GM12801 (cell line): ENCODE measurements at regions not wholly inside any gene's neighbourhood (a gene's known extent, or its start where the extent isn't known, plus 50 kb on each side); places are given as distances from the start of the nearest gene placed in this dataset.

ENCODE experiments used
- TF ChIP-seq, protein P1 (sequence below): IDR thresholded peaks from one replicate; pipeline ENCODE4 v1.5.1; 2011; ENCODE audit warnings: control low read depth; ENCODE audit not compliant: insufficient read length; ENCODE audit errors: extremely low read depth

DNA sequence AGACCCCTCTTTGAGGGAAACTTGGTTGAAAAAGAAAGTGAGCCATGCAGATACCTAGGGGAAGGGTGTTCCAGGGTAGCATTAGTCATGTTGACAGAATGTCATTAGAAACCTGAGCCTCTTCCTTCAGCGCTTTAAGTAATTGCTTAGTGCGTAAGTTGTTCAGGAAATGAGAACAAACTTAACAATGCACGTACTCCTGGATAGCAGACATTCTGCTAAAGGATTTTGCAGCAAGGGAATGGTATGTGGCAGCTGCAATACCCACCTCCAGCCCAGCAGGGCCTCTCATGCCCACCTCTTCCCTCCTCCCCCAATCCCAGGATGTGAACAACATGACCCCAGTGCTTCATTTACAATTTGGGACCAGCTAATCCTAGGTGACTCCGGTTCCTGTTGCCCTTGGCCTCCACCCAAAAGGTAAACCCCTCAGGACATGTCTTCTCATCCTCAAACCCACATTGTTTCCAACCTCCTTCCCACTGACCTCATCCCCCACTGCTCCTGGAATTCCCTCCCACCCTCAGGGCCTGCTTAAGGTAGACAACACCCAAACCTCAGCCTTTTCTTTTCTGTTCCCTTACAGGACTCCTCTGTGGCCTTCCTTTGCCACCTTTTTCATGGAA, 98.0 kb upstream of the BCAR3 start:
- TF ChIP-seq, protein P1, sequence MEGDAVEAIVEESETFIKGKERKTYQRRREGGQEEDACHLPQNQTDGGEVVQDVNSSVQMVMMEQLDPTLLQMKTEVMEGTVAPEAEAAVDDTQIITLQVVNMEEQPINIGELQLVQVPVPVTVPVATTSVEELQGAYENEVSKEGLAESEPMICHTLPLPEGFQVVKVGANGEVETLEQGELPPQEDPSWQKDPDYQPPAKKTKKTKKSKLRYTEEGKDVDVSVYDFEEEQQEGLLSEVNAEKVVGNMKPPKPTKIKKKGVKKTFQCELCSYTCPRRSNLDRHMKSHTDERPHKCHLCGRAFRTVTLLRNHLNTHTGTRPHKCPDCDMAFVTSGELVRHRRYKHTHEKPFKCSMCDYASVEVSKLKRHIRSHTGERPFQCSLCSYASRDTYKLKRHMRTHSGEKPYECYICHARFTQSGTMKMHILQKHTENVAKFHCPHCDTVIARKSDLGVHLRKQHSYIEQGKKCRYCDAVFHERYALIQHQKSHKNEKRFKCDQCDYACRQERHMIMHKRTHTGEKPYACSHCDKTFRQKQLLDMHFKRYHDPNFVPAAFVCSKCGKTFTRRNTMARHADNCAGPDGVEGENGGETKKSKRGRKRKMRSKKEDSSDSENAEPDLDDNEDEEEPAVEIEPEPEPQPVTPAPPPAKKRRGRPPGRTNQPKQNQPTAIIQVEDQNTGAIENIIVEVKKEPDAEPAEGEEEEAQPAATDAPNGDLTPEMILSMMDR, result no peak

DNA sequence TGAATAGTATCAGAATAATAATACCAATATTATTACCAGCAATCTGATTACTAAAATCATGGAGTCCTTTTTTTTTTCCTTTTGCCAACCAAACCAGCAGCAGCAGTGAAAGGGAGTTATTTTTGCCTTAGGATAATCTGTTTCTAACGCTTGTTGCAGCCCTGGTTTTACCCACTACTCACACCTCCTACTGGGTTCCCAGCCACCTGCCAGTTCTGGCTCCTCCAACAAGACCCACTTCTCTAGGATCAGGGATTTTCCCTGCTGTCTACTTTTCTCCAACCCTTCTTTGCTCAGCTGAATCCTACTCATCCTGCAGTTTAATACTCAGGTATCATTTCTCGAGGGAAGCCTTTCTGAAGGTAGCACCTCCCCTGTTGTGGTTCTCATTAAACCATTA, 96.8 kb upstream of the BCAR3 start:
- TF ChIP-seq, protein P1, result no peak

DNA sequence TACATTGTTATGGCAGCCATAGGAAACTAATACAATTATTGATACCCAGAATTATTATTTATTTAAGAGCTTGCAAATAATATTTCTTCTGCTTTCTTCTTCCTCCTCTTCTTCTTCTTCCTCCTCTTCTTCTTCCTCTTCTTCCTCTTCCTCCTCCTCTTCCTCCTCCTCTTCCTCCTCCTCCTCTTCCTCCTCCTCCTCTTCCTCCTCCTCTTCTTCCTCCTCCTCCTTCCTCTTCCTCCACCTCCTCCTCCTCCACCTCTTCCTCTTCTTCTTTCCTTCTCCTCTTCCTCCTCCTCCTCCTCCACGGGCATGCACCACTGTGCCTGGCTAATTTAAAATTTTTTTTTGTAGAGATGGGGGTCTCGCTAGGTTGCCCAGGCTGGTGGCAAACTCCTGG, 95.6 kb upstream of the BCAR3 start:
- TF ChIP-seq, protein P1, result no peak

DNA sequence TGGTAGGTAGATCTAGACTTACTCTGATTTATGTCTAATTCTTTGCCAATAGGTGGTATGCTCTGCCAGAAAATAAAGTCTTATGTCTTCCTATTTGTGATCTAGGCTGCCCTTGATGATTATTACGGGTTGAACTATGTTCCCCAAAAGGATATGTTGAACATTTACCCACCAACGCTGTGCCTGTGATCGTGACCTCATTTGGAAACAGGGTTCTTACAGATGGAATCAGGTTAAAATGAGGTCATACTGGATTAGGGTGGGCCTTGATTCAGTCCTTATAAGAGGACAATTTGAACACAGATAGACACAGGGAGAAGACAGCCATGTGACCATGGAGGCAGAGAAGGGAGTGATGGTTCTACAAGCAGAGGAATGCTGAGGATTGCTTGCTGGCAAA, 95.1 kb upstream of the BCAR3 start:
- TF ChIP-seq, protein P1, result no peak

DNA sequence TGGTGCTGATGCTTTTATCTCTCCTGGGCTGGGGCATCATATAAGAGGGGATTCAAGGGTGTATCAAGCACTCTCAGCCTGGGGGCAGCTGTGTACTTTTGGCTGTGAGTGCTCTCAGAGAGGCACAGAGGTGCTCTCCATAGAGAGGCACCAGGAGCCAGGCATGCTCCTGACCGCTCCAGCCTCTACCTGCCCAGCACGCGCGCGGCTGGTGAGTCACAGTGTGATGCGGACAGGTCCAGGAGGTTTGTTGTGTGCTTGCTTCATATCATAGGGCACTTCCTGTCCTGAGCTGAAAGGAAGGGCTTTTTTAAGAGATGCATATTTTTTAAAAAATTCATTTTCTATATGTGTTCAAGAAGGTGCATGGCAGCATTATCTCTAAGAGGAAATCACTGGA, 93.6 kb upstream of the BCAR3 start:
- TF ChIP-seq, protein P1, result no peak

DNA sequence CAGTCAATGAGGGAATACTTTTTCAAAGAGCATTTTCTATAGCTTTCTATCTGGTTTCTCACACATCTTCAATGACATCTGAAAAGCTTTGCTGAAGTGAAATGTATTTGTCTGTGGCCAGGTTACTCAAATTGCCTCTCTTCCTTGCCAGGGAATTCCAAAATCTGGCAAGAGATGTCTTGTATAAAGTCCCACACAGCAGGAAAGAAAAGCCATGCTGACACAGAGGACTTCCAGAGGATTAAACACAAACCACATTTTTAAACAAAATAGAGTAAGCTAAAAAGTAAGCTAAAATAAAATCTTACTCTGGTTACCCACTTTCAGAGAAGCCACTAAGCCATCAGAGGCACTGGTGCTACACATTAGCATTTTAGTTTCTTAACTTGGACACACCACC, 93.1 kb upstream of the BCAR3 start:
- TF ChIP-seq, protein P1, result no peak

DNA sequence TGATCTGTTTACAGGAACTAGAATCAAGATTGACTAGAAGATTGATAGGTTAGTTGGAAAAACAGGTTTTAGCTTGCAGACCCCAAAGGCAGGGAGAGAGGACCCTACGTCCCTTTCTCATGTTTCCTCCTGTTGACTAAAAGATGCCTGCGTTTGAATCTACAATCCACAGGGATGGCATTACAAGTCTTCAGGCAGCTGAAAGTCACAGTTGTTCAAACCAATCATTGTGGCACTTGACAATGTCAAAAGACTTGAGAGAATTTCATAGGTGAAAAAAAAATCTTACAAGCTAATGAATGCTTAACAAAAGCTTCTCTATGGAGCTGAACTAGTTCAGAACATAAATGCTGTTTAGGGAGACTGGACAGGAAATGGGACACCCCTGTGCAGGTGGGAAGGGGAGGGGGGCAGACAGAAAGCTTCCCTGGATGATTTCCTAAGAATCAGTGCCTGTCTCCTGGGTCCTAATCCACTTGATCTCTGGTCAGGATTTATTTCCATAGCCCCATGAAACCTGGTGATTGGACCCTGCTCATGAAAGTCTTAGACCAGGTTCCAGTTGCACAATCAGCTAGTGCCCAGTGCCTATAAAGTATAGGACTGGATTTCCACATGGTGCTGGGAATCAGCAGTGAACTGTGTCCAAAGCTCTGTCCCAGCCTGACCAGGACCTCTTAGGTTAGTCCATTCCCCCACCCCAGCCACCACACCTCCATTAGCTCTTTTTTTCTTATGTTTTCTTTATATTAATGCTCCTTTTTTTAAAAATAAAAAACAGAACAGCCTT, 91.6 kb upstream of the BCAR3 start:
- TF ChIP-seq, protein P1, result no peak
